GM19035 (cell line): ENCODE measurements at regions not wholly inside any gene's neighbourhood (a gene's known extent, or its start where the extent isn't known, plus 50 kb on each side); places are given as distances from the start of the nearest gene placed in this dataset.
"Not testable (repeated sequence)": the region's sequence is repeated elsewhere in the genome, so short reads cannot be mapped to it uniquely, and the experiment has no call there.

Source experiments
- ATAC-seq: cut with Tn5 transposase; IDR thresholded peaks from one replicate; pipeline ENCODE4 v1.9.1; 2021; ENCODE audit not compliant: unreplicated experiment

- ATAC-seq: no peak
These were observed 583.6 kb downstream of the FBXO15 start for GRCh38 chr18:73563901-73564472.

- ATAC-seq: no peak
These were observed 584.3 kb downstream of the FBXO15 start for GRCh38 chr18:73563345-73563744.

- ATAC-seq: no peak
These were observed 590.7 kb downstream of the FBXO15 start for GRCh38 chr18:73556904-73557303.

GRCh38 chr18:73552171-73552570, 595.5 kb downstream of the FBXO15 start:
- no peak for ATAC-seq

- no peak for ATAC-seq
These were observed 596.4 kb downstream of the FBXO15 start for GRCh38 chr18:73551211-73551610.

- no peak for ATAC-seq
These were observed 598.4 kb downstream of the FBXO15 start for GRCh38 chr18:73549236-73549635.

- no peak for ATAC-seq
These were observed 602.2 kb downstream of the FBXO15 start for GRCh38 chr18:73545472-73545871.

- no peak for ATAC-seq
These were observed 603.0 kb downstream of the FBXO15 start for GRCh38 chr18:73544617-73545016.

GRCh38 chr18:73544032-73544431, 603.6 kb downstream of the FBXO15 start:
- no peak for ATAC-seq

GRCh38 chr18:73535990-73536389, 611.6 kb downstream of the FBXO15 start:
- no peak for ATAC-seq

GRCh38 chr18:73535189-73535588, 612.4 kb downstream of the FBXO15 start:
- no peak for ATAC-seq

GRCh38 chr18:73531601-73532000, 616.0 kb downstream of the FBXO15 start:
- ATAC-seq: no peak

GRCh38 chr18:73528066-73528465, 619.6 kb downstream of the FBXO15 start:
- ATAC-seq: no peak

- no peak for ATAC-seq
These were observed 627.4 kb downstream of the FBXO15 start for GRCh38 chr18:73520229-73520628.

- ATAC-seq: not testable (repeated sequence)
These were observed 631.6 kb downstream of the FBXO15 start for GRCh38 chr18:73516056-73516455.

GRCh38 chr18:73514449-73514848, 633.2 kb downstream of the FBXO15 start:
- ATAC-seq: no peak

- no peak for ATAC-seq
These were observed 635.7 kb downstream of the FBXO15 start for GRCh38 chr18:73511771-73512503.

GRCh38 chr18:73509460-73509859, 638.2 kb downstream of the FBXO15 start:
- ATAC-seq: no peak

- ATAC-seq: no peak
These were observed 635.5 kb upstream of the NETO1 start for GRCh38 chr18:73503326-73503725.

GRCh38 chr18:73487966-73488365, 620.2 kb upstream of the NETO1 start:
- no peak for ATAC-seq

GRCh38 chr18:73485166-73485565, 617.4 kb upstream of the NETO1 start:
- no peak for ATAC-seq

GRCh38 chr18:73482901-73483300, 615.1 kb upstream of the NETO1 start:
- ATAC-seq: no peak

GRCh38 chr18:73479477-73479876, 611.7 kb upstream of the NETO1 start:
- ATAC-seq: no peak
